Astrocyte of the cerebellum (primary cell): ENCODE measurements at regions not wholly inside any gene's neighbourhood (a gene's known extent, or its start where the extent isn't known, plus 50 kb on each side); places are given as distances from the start of the nearest gene placed in this dataset.

Source experiments
- DNase-seq: peaks from one replicate; pipeline ENCODE4 v3.0.0-alpha.2; 2011; ENCODE audit warnings: low read depth
- H3K4me3 ChIP-seq: 2 replicates; pipeline ENCODE4 v1.5.1; 2011; ENCODE audit warnings: mild to moderate bottlenecking, low read depth, low read length, moderate library complexity
- CTCF ChIP-seq: IDR thresholded peaks from 2 replicates; pipeline ENCODE4 v1.5.1; 2012; ENCODE audit warnings: low read length, low read depth, moderate library complexity, mild to moderate bottlenecking; ENCODE audit errors: missing control alignments
- in situ Hi-C: cut with HindIII; loops from 2 replicates; pipeline ENCODE4 v1.10.0; 2017; ENCODE audit warnings: low sequenced_read_pairs

GRCh38 chr15:38872732-38873131, 308.1 kb upstream of the RASGRP1 start:
- in situ Hi-C loops = no loop called here
- no peak for DNase-seq
- TF ChIP-seq CTCF = no peak
- no peak overlapping the region for H3K4me3 ChIP-seq

GRCh38 chr15:38873158-38873557, 308.5 kb upstream of the RASGRP1 start:
- in situ Hi-C loops = no loop called here
- H3K4me3 ChIP-seq = no peak overlapping the region
- DNase-seq = no peak
- TF ChIP-seq CTCF = no peak

- no peak overlapping the region for H3K4me3 ChIP-seq
- no peak for TF ChIP-seq CTCF
- in situ Hi-C loops = no loop called here
- no peak for DNase-seq
These were observed 309.9 kb upstream of the RASGRP1 start for GRCh38 chr15:38874464-38874863.

GRCh38 chr15:38876211-38876610, 311.6 kb upstream of the RASGRP1 start:
- no peak for TF ChIP-seq CTCF
- in situ Hi-C loops = no loop called here
- no peak overlapping the region for H3K4me3 ChIP-seq
- DNase-seq = no peak

GRCh38 chr15:38876621-38877020, 312.0 kb upstream of the RASGRP1 start:
- DNase-seq = no peak
- in situ Hi-C loops = no loop called here
- TF ChIP-seq CTCF = no peak
- no peak overlapping the region for H3K4me3 ChIP-seq

- TF ChIP-seq CTCF = no peak
- no peak overlapping the region for H3K4me3 ChIP-seq
- DNase-seq = no peak
- in situ Hi-C loops = no loop called here
These were observed 312.9 kb upstream of the RASGRP1 start for GRCh38 chr15:38877471-38877870.

- TF ChIP-seq CTCF = no peak
- DNase-seq = no peak
- H3K4me3 ChIP-seq = no peak overlapping the region
- in situ Hi-C loops = no loop called here
These were observed 313.4 kb upstream of the RASGRP1 start for GRCh38 chr15:38878026-38878425.
